ENCODE measurements at regions not wholly inside any gene's neighbourhood (a gene's known extent, or its start where the extent isn't known, plus 50 kb on each side); places are given as distances from the start of the nearest gene placed in this dataset.

- H3K4me3 Mint-ChIP-seq = no peak overlapping the region
- no peaks in the 10 kb centered on the region for H3K27me3 Mint-ChIP-seq
- intact Hi-C loops (cut with micrococcal nuclease) = no loop called here
- DNase-seq (no peak), ATAC-seq (no peak)
- Histone ChIP-seq H3K9me3 (ENCODE audit: control insufficient read depth in 2 of 3, low read length in 3 of 3) (no peaks in the 10 kb centered on the region), H3K27ac (ENCODE audit: low read depth, low read length) (no peak overlapping the region), H3K4me3 (ENCODE audit: low read length) (no peak overlapping the region), H3K36me3 (ENCODE audit: control insufficient read depth in 2 of 3, insufficient read depth in 3 of 3, low read length in 3 of 3) (no peaks in the 10 kb centered on the region), H3K27me3 (ENCODE audit: control insufficient read depth in 2 of 2, insufficient read depth in 2 of 2, low read length in 2 of 2) (no peaks in the 10 kb centered on the region), H3K4me1 (ENCODE audit: control insufficient read depth in 2 of 2, insufficient read depth in 2 of 2, low read length in 2 of 2) (no peaks in the 10 kb centered on the region)
- H3K9me3 Mint-ChIP-seq = peaks cover 0 to 21% (median 8%) of the 10 kb centered on the region in 11 donors
- CTCF ChIA-PET = no interaction called here
- no peak overlapping the region for H3K27ac Mint-ChIP-seq
- POLR2A ChIA-PET = no interaction called here
- H3K4me1 Mint-ChIP-seq = no peaks in the 10 kb centered on the region
- H3K36me3 Mint-ChIP-seq = no peaks in the 10 kb centered on the region
Observed at GRCh38 chr2:81077396-81077795, 772.8 kb upstream of the LRRTM1 start.

- intact Hi-C loops (cut with micrococcal nuclease) = no loop called here
- no peak overlapping the region for H3K4me3 Mint-ChIP-seq
Observed at GRCh38 chr2:81073412-81073811, 768.9 kb upstream of the LRRTM1 start.

DNA sequence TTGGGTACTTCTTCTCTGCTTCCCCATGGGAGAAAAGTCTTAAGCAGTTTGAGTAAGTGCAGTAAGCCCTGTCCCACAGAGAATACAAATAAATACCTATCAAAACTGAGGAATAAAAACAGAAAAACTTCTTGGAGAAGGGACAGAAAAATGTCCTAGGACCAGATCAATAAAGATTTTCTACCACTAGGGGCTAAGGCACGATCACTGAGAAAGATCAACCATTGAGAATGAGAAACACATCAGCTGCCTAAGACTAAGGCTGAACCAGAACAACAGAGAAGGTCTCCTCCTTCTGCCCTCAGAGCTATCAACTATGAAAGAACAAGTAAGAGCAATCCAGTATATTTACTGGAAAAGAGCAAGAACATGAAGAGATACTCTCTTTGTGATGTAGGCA lies 763.6 kb upstream of the LRRTM1 start:
- H3K36me3 Mint-ChIP-seq = peaks cover 0 to 4% (median 0%) of the 10 kb centered on the region in 5 donors
- peaks cover 0 to 20% (median 8%) of the 10 kb centered on the region in 11 donors for H3K9me3 Mint-ChIP-seq
- intact Hi-C loops (cut with micrococcal nuclease) = no loop called here
- Histone ChIP-seq H3K27ac (ENCODE audit: low read depth, low read length) (no peak overlapping the region), H3K4me3 (ENCODE audit: low read length) (no peak overlapping the region), H3K9me3 (ENCODE audit: control insufficient read depth in 2 of 3, low read length in 3 of 3) (no peaks in the 10 kb centered on the region), H3K4me1 (ENCODE audit: control insufficient read depth in 2 of 2, insufficient read depth in 2 of 2, low read length in 2 of 2) (no peaks in the 10 kb centered on the region), H3K36me3 (ENCODE audit: control insufficient read depth in 2 of 3, insufficient read depth in 3 of 3, low read length in 3 of 3) (no peaks in the 10 kb centered on the region), H3K27me3 (ENCODE audit: control insufficient read depth in 2 of 2, insufficient read depth in 2 of 2, low read length in 2 of 2) (no peaks in the 10 kb centered on the region)
- POLR2A ChIA-PET = no interaction called here
- DNase-seq = no peak
- no peaks in the 10 kb centered on the region for H3K27me3 Mint-ChIP-seq
- ATAC-seq = no peak
- H3K27ac Mint-ChIP-seq = no peak overlapping the region
- H3K4me3 Mint-ChIP-seq = no peak overlapping the region
- no peaks in the 10 kb centered on the region for H3K4me1 Mint-ChIP-seq
- CTCF ChIA-PET = interaction anchor here (0.7 kb wide), 1 partner anchor 1472 kb away, joined by 3 read pairs; no protein-coding TSS in a partner anchor

More at GRCh38 chr2:81073412-81073811, 768.9 kb upstream of the LRRTM1 start:
- Histone ChIP-seq H3K4me1 (ENCODE audit: control insufficient read depth in 2 of 2, insufficient read depth in 2 of 2, low read length in 2 of 2) (no peaks in the 10 kb centered on the region), H3K27ac (ENCODE audit: low read depth, low read length) (no peak overlapping the region), H3K27me3 (ENCODE audit: control insufficient read depth in 2 of 2, insufficient read depth in 2 of 2, low read length in 2 of 2) (no peaks in the 10 kb centered on the region), H3K36me3 (ENCODE audit: control insufficient read depth in 2 of 3, insufficient read depth in 3 of 3, low read length in 3 of 3) (no peaks in the 10 kb centered on the region), H3K4me3 (ENCODE audit: low read length) (no peak overlapping the region), H3K9me3 (ENCODE audit: control insufficient read depth in 2 of 3, low read length in 3 of 3) (no peaks in the 10 kb centered on the region)
- ChIA-PET CTCF (no interaction called here), POLR2A (no interaction called here)
- DNase-seq (no peak), ATAC-seq (no peak)
- Mint-ChIP-seq H3K27me3 (no peaks in the 10 kb centered on the region), H3K4me1 (no peaks in the 10 kb centered on the region), H3K9me3 (peaks cover 0 to 13% (median 4%) of the 10 kb centered on the region in 11 donors), H3K36me3 (no peaks in the 10 kb centered on the region), H3K27ac (no peak overlapping the region)

- Histone ChIP-seq H3K4me1 (ENCODE audit: control insufficient read depth in 2 of 2, insufficient read depth in 2 of 2, low read length in 2 of 2) (no peaks in the 10 kb centered on the region), H3K36me3 (ENCODE audit: control insufficient read depth in 2 of 3, insufficient read depth in 3 of 3, low read length in 3 of 3) (no peaks in the 10 kb centered on the region), H3K27ac (ENCODE audit: low read depth, low read length) (no peak overlapping the region), H3K9me3 (ENCODE audit: control insufficient read depth in 2 of 3, low read length in 3 of 3) (no peaks in the 10 kb centered on the region), H3K4me3 (ENCODE audit: low read length) (no peak overlapping the region), H3K27me3 (ENCODE audit: control insufficient read depth in 2 of 2, insufficient read depth in 2 of 2, low read length in 2 of 2) (no peaks in the 10 kb centered on the region)
- ChIA-PET POLR2A (no interaction called here), CTCF (no interaction called here)
- no peak for DNase-seq
- Mint-ChIP-seq H3K36me3 (no peaks in the 10 kb centered on the region), H3K27ac (no peak overlapping the region), H3K4me3 (no peak overlapping the region), H3K4me1 (no peaks in the 10 kb centered on the region), H3K27me3 (no peaks in the 10 kb centered on the region), H3K9me3 (peaks cover 0 to 42% (median 12%) of the 10 kb centered on the region in 11 donors)
- no peak for ATAC-seq
- intact Hi-C loops (cut with micrococcal nuclease) = no loop called here
Observed at GRCh38 chr2:81061016-81061415, 756.5 kb upstream of the LRRTM1 start.

DNA sequence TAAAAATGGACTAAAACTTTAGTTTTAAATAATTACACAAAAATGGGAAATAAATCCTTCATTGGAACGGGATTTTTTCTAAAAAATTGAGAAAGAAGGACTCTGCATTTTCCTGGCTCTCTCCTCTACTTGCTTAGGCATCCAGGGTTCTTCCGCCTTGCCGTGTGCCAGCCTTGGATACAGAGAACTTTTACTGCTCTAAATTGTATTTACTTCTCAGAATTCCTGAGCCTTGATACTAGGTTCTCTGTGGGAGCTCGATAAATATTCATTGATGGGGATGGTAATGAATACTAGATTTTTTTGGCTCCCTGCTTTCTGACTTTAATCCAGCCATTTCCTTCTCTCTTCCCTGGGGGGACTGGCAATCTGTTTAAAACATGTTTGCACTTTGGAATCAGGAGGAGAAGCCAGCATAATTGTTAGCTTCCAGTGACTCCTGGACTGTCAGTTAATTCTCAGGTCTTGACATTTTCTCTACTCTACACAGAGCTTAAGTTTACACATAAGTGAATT lies 746.1 kb upstream of the LRRTM1 start:
- no peaks in the 10 kb centered on the region for H3K4me1 ChIP-seq (ENCODE audit: control insufficient read depth in 2 of 2, insufficient read depth in 2 of 2, low read length in 2 of 2)

DNA sequence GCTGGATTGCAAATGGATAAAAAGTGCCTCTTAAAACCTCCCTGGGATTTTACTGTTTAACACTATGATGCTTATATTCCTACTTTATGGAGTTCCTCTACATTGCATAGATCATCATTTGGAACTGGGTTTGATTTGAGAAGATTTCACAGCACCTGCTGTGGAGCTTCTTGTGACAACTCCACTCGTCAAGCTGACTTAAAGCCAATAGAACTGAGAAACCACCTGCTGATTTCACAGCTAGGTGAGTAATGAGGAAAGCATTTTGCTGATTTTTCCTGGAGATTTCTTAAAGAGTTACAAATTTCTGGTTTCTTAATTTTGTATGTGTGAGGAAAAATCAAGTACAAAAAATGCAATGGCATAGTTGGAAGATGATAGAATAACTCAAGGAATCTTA lies 739.1 kb upstream of the LRRTM1 start:
- H3K4me1 ChIP-seq (ENCODE audit: control insufficient read depth in 2 of 2, insufficient read depth in 2 of 2, low read length in 2 of 2) = no peaks in the 10 kb centered on the region
- no peak overlapping the region for H3K27ac ChIP-seq (ENCODE audit: low read depth, low read length)
- H3K4me3 ChIP-seq (ENCODE audit: low read length) = no peak overlapping the region
- H3K27me3 ChIP-seq (ENCODE audit: control insufficient read depth in 2 of 2, insufficient read depth in 2 of 2, low read length in 2 of 2) = no peaks in the 10 kb centered on the region
- H3K27ac Mint-ChIP-seq = no peak overlapping the region
- no peaks in the 10 kb centered on the region for H3K36me3 Mint-ChIP-seq
- no peaks in the 10 kb centered on the region for H3K36me3 ChIP-seq (ENCODE audit: control insufficient read depth in 2 of 3, insufficient read depth in 3 of 3, low read length in 3 of 3)
- H3K27me3 Mint-ChIP-seq = no peaks in the 10 kb centered on the region
- no peak overlapping the region for H3K4me3 Mint-ChIP-seq
- peaks cover 2 to 48% (median 10%) of the 10 kb centered on the region in 11 donors for H3K9me3 Mint-ChIP-seq
- no peaks in the 10 kb centered on the region for H3K4me1 Mint-ChIP-seq
- intact Hi-C loops (cut with micrococcal nuclease) = no loop called here
- CTCF ChIA-PET = no interaction called here
- POLR2A ChIA-PET = no interaction called here
- no peak for ATAC-seq
- H3K9me3 ChIP-seq (ENCODE audit: control insufficient read depth in 2 of 3, low read length in 3 of 3) = no peaks in the 10 kb centered on the region
- no peak for DNase-seq

More for the DNA sequence above, 746.1 kb upstream of the LRRTM1 start:
- intact Hi-C loops (cut with micrococcal nuclease) = no loop called here
- ChIA-PET CTCF (no interaction called here), POLR2A (no interaction called here)
- Mint-ChIP-seq H3K4me3 (no peak overlapping the region), H3K27me3 (no peaks in the 10 kb centered on the region), H3K27ac (no peak overlapping the region), H3K9me3 (peaks cover 11 to 39% (median 15%) of the 10 kb centered on the region in 11 donors), H3K36me3 (no peaks in the 10 kb centered on the region), H3K4me1 (no peaks in the 10 kb centered on the region)
- no peak for ATAC-seq
- Histone ChIP-seq H3K9me3 (ENCODE audit: control insufficient read depth in 2 of 3, low read length in 3 of 3) (no peaks in the 10 kb centered on the region), H3K4me3 (ENCODE audit: low read length) (no peak overlapping the region), H3K27me3 (ENCODE audit: control insufficient read depth in 2 of 2, insufficient read depth in 2 of 2, low read length in 2 of 2) (no peaks in the 10 kb centered on the region), H3K36me3 (ENCODE audit: control insufficient read depth in 2 of 3, insufficient read depth in 3 of 3, low read length in 3 of 3) (no peaks in the 10 kb centered on the region), H3K27ac (ENCODE audit: low read depth, low read length) (no peak overlapping the region)
- no peak for DNase-seq

DNA sequence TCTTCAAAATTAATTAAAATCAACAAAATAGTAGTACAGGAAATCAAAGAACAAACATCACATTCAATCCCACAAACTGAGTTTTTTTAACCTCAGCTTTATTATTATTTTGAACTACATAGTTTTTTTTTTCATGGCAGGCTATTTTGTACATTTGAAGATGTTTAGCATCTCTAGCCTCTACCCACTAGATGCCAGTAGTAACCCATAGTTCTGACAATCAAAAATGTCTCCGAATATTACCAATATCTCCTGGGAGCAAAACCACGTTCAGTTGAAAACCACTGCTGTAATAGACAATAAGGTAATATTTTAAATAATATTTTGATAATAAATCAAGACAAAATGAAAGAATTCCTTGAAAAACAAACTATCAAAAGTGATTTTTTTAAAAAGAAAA lies 702.6 kb upstream of the LRRTM1 start:
- Histone ChIP-seq H3K4me3 (ENCODE audit: low read length) (no peak overlapping the region), H3K9me3 (ENCODE audit: control insufficient read depth in 2 of 3, low read length in 3 of 3) (peaks cover 0 to 11% (median 0%) of the 10 kb centered on the region in 3 experiments), H3K27me3 (ENCODE audit: control insufficient read depth in 2 of 2, insufficient read depth in 2 of 2, low read length in 2 of 2) (no peaks in the 10 kb centered on the region), H3K36me3 (ENCODE audit: control insufficient read depth in 2 of 3, insufficient read depth in 3 of 3, low read length in 3 of 3) (no peaks in the 10 kb centered on the region), H3K4me1 (ENCODE audit: control insufficient read depth in 2 of 2, insufficient read depth in 2 of 2, low read length in 2 of 2) (no peaks in the 10 kb centered on the region), H3K27ac (ENCODE audit: low read depth, low read length) (no peak overlapping the region)
- intact Hi-C loops (cut with micrococcal nuclease) = no loop called here
- ATAC-seq = no peak
- no peak for DNase-seq
- CTCF ChIA-PET = no interaction called here
- H3K4me3 Mint-ChIP-seq = no peak overlapping the region
- H3K9me3 Mint-ChIP-seq = peaks cover 0 to 35% (median 10%) of the 10 kb centered on the region in 11 donors
- POLR2A ChIA-PET = no interaction called here
- no peaks in the 10 kb centered on the region for H3K27me3 Mint-ChIP-seq
- no peaks in the 10 kb centered on the region for H3K4me1 Mint-ChIP-seq
- H3K36me3 Mint-ChIP-seq = no peaks in the 10 kb centered on the region
- no peak overlapping the region for H3K27ac Mint-ChIP-seq
